Gastrocnemius medialis (tissue), 4 donors: ENCODE measurements at regions not wholly inside any gene's neighbourhood (a gene's known extent, or its start where the extent isn't known, plus 50 kb on each side); places are given as distances from the start of the nearest gene placed in this dataset.
"Not testable (repeated sequence)": the region's sequence is repeated elsewhere in the genome, so short reads cannot be mapped to it uniquely, and the experiment has no call there.

Experiments
- ATAC-seq, 2 donors: fragments of 150-250 bp; one replicate each; pipeline ENCODE4 v1.9.1; 2016
- DNase-seq, 2 donors: peaks; one replicate each; pipeline ENCODE4 v3.0.0-alpha.2; 2019
- H3K27ac ChIP-seq, 4 donors: fragments of 200-600 bp; sonication (generic); 1 replicate in 1 of 4; 2 replicates in 3 of 4; pipeline ENCODE4 v1.5.1; 2016 to 2018; ENCODE audit warnings: mild to moderate bottlenecking in 2 of 4, moderate library complexity in 1 of 4
- H3K27me3 ChIP-seq, 3 donors: fragments of 200-600 bp; sonication (generic) in 2 of 3; 1 replicate in 1 of 3; 2 replicates in 2 of 3; pipeline versions ENCODE4 v1.5.1 to v1.6.0; 2016 to 2019; ENCODE audit warnings: mild to moderate bottlenecking in 1 of 3, moderate library complexity in 1 of 3
- H3K36me3 ChIP-seq, 2 donors: fragments of 200-600 bp; sonication (generic) in 1 of 2; one replicate each; pipeline ENCODE4 v1.5.1; 2017 to 2018
- H3K4me1 ChIP-seq, 2 donors: fragments of 200-600 bp; sonication (generic) in 1 of 2; one replicate each; pipeline ENCODE4 v1.5.1; 2016 to 2017; ENCODE audit warnings: mild to moderate bottlenecking in 2 of 2
- H3K4me3 ChIP-seq, 4 donors: fragments of 200-600 bp; sonication (generic) in 3 of 4; 1 replicate in 1 of 4; 2 replicates in 3 of 4; pipeline ENCODE4 v1.5.1; 2016 to 2019; ENCODE audit warnings: mild to moderate bottlenecking in 2 of 4
- H3K9me3 ChIP-seq, 3 donors: fragments of 200-600 bp; sonication (generic) in 2 of 3; 1 replicate in 1 of 3; 2 replicates in 2 of 3; pipeline ENCODE4 v1.5.1; 2016 to 2019
- POLR2A ChIP-seq, 2 donors: fragments of 450-650 bp; IDR thresholded peaks; one replicate each; pipeline ENCODE4 v1.6.1; 2017; ENCODE audit warnings: antibody characterized with exemption in 2 of 2, mild to moderate bottlenecking in 2 of 2, moderate library complexity in 2 of 2
- in situ Hi-C, 4 donors: fragments of 200-750 bp; cut with MboI; loops; one replicate each; pipeline versions ENCODE4 v1.15.0 to v1.8.0; 2017; ENCODE audit warnings: low sequenced_read_pairs in 4 of 4
- intact Hi-C: fragments of 100-400 bp; cut with DNase I; formaldehyde crosslinking; loops from one replicate; pipeline ENCODE4 v1.15.1; 2023; ENCODE audit warnings: low total_unique reads
- TF ChIP-seq, protein P1 (sequence below), 5 experiments: fragments of 450-650 bp in 3 of 5; fragments of 200-600 bp in 2 of 5; sonication (generic) in 2 of 5; IDR thresholded peaks in 4 of 5; conservative IDR thresholded peaks in 1 of 5; 1 replicate in 4 of 5; 2 replicates in 1 of 5; pipeline ENCODE4 v1.5.1; 2016 to 2019; ENCODE audit warnings: antibody characterized with exemption in 5 of 5, mild to moderate bottlenecking in 3 of 5, moderate library complexity in 3 of 5

DNA sequence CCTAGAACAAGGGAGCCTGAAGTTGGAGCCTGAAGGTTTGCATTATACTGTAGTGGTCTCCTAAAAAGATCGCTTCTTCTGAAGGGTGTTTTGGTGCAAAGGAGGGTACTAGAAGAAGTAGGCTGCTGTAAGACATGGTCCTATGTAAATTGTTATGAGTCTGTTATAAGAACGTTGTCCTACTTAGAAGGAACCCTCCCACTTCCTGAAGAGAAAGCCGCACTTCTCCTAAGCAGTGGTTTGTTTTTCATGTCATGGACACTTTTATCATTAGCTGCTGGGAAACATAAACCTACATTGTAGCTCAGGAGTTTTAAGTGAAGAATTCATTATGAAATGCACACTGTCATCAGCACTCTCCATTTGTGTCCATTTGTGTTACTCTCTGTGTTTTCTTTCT is 129.1 kb upstream of the ITGB1 start:
- TF ChIP-seq, protein P1, sequence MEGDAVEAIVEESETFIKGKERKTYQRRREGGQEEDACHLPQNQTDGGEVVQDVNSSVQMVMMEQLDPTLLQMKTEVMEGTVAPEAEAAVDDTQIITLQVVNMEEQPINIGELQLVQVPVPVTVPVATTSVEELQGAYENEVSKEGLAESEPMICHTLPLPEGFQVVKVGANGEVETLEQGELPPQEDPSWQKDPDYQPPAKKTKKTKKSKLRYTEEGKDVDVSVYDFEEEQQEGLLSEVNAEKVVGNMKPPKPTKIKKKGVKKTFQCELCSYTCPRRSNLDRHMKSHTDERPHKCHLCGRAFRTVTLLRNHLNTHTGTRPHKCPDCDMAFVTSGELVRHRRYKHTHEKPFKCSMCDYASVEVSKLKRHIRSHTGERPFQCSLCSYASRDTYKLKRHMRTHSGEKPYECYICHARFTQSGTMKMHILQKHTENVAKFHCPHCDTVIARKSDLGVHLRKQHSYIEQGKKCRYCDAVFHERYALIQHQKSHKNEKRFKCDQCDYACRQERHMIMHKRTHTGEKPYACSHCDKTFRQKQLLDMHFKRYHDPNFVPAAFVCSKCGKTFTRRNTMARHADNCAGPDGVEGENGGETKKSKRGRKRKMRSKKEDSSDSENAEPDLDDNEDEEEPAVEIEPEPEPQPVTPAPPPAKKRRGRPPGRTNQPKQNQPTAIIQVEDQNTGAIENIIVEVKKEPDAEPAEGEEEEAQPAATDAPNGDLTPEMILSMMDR (IDR thresholded peaks at IDR 0.05 in 4 of 5, conservative IDR thresholded peaks at IDR 0.05 in 1 of 5): no peak
- no peak for TF ChIP-seq POLR2A (IDR thresholded peaks at IDR 0.05)
- no peak overlapping the region for H3K4me3 ChIP-seq
- in situ Hi-C loops (no loop called here), intact Hi-C loops (no loop called here)
- H3K27ac ChIP-seq: no peak overlapping the region
- no peak for DNase-seq
- no peak for ATAC-seq
- no peaks in the 10 kb centered on the region for H3K27me3 ChIP-seq
- no peaks in the 10 kb centered on the region for H3K4me1 ChIP-seq
- no peaks in the 10 kb centered on the region for H3K36me3 ChIP-seq
- no peaks in the 10 kb centered on the region for H3K9me3 ChIP-seq

DNA sequence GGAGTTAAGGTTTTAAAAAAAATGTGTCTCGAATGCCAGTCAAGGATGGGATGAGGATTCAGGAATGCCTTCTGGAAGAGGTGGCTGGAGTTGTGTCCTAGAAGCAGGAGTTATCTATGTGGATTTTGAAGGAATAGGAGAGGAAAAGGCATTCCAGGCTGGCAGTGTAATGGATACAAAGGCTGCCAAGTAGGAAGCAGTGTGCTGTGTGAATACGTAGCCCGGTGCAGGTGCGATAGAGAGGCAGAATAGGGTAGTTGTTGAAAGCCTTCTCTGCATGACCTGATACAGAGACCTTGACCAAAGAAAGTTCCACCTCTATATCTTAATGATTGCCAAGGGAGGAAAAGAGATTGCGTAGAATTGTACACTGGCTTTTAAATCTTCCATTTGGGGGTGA is 128.1 kb upstream of the ITGB1 start:
- TF ChIP-seq POLR2A (IDR thresholded peaks at IDR 0.05): no peak
- TF ChIP-seq, protein P1 (IDR thresholded peaks at IDR 0.05 in 4 of 5, conservative IDR thresholded peaks at IDR 0.05 in 1 of 5): no peak
- H3K9me3 ChIP-seq: no peaks in the 10 kb centered on the region
- no peak overlapping the region for H3K4me3 ChIP-seq
- H3K27me3 ChIP-seq: no peaks in the 10 kb centered on the region
- DNase-seq: no peak
- in situ Hi-C loops (no loop called here), intact Hi-C loops (no loop called here)
- no peak overlapping the region for H3K27ac ChIP-seq
- H3K4me1 ChIP-seq: no peaks in the 10 kb centered on the region
- no peak for ATAC-seq
- no peaks in the 10 kb centered on the region for H3K36me3 ChIP-seq

DNA sequence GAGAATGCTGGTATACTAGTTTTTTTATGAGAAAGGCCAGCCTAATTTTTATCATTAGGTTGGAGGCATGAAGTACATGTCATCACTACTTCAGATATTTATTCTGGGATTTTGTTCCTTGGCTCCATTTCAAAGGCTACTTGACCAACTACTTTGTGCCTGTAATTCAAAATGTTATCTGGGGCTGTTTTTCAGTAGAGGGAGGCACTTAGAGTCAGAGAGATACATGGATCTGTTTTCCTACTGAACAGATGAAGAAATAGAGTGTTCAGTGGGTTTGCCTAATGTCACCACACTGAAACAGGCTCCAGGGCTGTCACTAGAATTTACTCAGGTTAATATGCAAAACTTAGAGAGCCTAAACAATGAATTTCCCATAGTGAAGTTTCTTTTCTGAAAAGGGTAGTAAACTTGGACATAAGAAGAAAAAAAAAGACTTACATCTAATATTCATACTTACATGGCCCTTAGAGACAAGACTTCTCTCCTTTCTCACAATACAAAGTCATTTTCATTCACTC is 127.3 kb upstream of the ITGB1 start:
- no peak overlapping the region for H3K27ac ChIP-seq
- DNase-seq: no peak
- no peaks in the 10 kb centered on the region for H3K4me1 ChIP-seq
- TF ChIP-seq, protein P1 (IDR thresholded peaks at IDR 0.05 in 4 of 5, conservative IDR thresholded peaks at IDR 0.05 in 1 of 5): no peak
- no peak for TF ChIP-seq POLR2A (IDR thresholded peaks at IDR 0.05)
- intact Hi-C loops (no loop called here), in situ Hi-C loops (no loop called here)
- ATAC-seq: no peak
- H3K36me3 ChIP-seq: no peaks in the 10 kb centered on the region
- no peak overlapping the region for H3K4me3 ChIP-seq
- no peaks in the 10 kb centered on the region for H3K9me3 ChIP-seq
- H3K27me3 ChIP-seq: no peaks in the 10 kb centered on the region

DNA sequence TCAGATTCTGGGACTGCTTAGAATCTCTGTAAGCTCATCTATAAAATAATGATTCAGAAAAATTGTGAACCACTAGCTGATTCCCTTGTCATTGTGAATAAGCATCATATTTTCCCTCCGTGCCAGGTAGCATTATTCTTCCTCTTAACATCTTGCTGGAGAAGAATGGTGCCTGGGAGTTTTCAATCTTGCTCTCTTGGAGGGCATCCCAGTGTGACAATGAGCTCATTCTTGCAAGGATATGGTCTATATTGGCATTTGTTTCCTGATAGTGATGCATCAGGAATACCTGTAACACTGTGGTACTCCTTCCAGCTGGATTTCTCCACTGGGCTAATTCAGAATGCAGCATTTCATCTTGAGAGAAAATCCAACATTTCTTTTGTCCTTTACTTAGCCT is 126.4 kb upstream of the ITGB1 start:
- Histone ChIP-seq H3K27me3 (no peaks in the 10 kb centered on the region), H3K4me1 (no peaks in the 10 kb centered on the region), H3K4me3 (no peak overlapping the region), H3K36me3 (no peaks in the 10 kb centered on the region), H3K27ac (no peak overlapping the region), H3K9me3 (no peaks in the 10 kb centered on the region)
- DNase-seq: no peak
- in situ Hi-C loops (no loop called here), intact Hi-C loops (no loop called here)
- no peak for ATAC-seq
- TF ChIP-seq, protein P1 (IDR thresholded peaks at IDR 0.05 in 4 of 5, conservative IDR thresholded peaks at IDR 0.05 in 1 of 5): no peak
- TF ChIP-seq POLR2A (IDR thresholded peaks at IDR 0.05): no peak

DNA sequence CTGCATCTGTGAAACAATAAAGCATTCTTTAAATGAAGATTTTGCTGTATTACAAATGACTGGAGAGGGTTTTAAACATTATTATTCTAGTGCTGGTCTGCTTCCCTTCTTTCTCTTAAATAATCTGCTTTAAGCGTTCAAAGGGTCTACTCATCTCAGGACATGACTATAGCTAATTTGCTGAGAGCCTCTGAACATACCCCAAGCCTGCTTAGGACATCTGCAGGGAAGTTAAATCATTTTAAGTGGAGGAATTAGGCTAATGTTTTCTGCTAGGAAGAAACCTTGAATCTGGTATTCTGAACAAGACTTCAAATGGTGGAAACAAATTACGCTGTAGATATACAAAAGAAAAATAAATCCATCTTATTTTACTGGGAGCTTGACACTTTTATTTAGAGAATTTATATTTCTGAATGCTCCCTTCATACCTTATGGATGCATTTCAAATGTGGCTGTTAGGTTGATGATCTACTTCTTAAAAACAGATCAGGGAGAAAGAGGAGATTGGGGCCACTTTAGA is 124.4 kb upstream of the ITGB1 start:
- no peaks in the 10 kb centered on the region for H3K27me3 ChIP-seq
- no peaks in the 10 kb centered on the region for H3K9me3 ChIP-seq
- H3K36me3 ChIP-seq: no peaks in the 10 kb centered on the region
- H3K4me3 ChIP-seq: no peak overlapping the region
- no peak for DNase-seq
- H3K4me1 ChIP-seq: no peaks in the 10 kb centered on the region
- TF ChIP-seq, protein P1 (IDR thresholded peaks at IDR 0.05 in 4 of 5, conservative IDR thresholded peaks at IDR 0.05 in 1 of 5): no peak
- intact Hi-C loops (no loop called here), in situ Hi-C loops (no loop called here)
- H3K27ac ChIP-seq: no peak overlapping the region
- ATAC-seq: no peak

DNA sequence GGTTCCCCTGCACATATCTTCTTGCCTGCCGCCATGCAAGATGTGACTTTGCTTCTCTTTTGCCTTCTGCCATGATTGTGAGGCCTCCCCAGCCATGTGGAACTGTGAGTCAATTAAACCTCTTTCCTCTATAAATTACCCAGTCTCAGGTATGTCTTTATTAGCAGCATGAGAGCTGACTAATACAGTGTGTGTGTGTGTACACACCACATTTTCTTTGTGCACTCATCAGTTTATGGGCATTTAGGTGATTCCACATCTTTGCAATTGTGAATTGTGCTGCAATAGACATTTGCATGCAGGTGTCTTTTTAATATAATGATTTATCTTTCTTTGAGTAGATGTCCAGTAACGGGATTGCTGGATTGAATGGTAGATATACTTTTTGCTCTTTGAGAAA is 122.4 kb upstream of the ITGB1 start:
- ATAC-seq, H3K4me3 ChIP-seq, H3K36me3 ChIP-seq, H3K27ac ChIP-seq, H3K27me3 ChIP-seq, intact Hi-C loops, H3K4me1 ChIP-seq, H3K9me3 ChIP-seq, in situ Hi-C loops, DNase-seq: not testable (repeated sequence)
